T47D (cell line): ENCODE measurements at regions not wholly inside any gene's neighbourhood (a gene's known extent, or its start where the extent isn't known, plus 50 kb on each side); places are given as distances from the start of the nearest gene placed in this dataset.

Experiments used
- DNase-seq, 2 experiments: peaks; one replicate each; pipeline versions ENCODE4 v3.0.0 to v3.0.0-alpha.2; 2011 to 2012; ENCODE audit warnings: low read depth in 1 of 2, low spot score in 1 of 2
- JUND ChIP-seq: IDR thresholded peaks from 2 replicates; pipeline ENCODE4 v1.6.1; 2012; ENCODE audit warnings: low read depth
- in situ Hi-C: cut with HindIII; loops from 2 replicates; pipeline ENCODE4 v1.10.0; 2016; ENCODE audit warnings: low sequenced_read_pairs, low pct_unique_long_range_greater_than_20kb

- in situ Hi-C loops, result no loop called here
- no peak for TF ChIP-seq JUND
- no peak for DNase-seq
Observed at GRCh38 chr4:81621490-81621889, 149.8 kb upstream of the RASGEF1B start.

- DNase-seq, result no peak
- in situ Hi-C loops, result no loop called here
- TF ChIP-seq JUND, result no peak
Observed at GRCh38 chr4:81620442-81620841, 148.7 kb upstream of the RASGEF1B start.

- TF ChIP-seq JUND, result no peak
- in situ Hi-C loops, result no loop called here
- no peak for DNase-seq
Observed at GRCh38 chr4:81617545-81617944, 145.8 kb upstream of the RASGEF1B start.

DNA sequence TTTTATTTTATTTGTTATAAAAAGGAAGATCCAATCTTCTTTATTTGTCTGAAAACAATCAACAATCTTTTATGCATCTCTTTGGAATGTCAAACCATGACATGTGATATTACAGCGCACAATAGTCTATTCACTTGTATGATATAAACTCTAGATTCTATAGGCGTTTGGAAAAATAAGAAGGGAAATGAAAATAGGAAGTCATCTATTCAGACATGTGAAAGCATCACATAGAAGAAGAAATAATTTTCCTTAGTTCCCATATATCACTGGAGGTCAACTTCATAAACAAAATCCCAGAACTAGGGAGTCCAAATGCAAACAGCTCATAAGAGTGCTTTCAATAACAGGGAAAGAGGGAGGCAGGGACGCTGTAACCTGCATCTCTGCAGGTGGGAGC is 139.5 kb upstream of the RASGEF1B start:
- no peak for DNase-seq
- in situ Hi-C loops, result no loop called here
- TF ChIP-seq JUND, result no peak

GRCh38 chr4:81609844-81610243 is 138.1 kb upstream of the RASGEF1B start:
- no peak for DNase-seq
- TF ChIP-seq JUND, result no peak
- in situ Hi-C loops, result no loop called here

GRCh38 chr4:81607950-81608349 is 136.2 kb upstream of the RASGEF1B start:
- no peak for TF ChIP-seq JUND
- in situ Hi-C loops, result no loop called here
- no peak for DNase-seq

DNA sequence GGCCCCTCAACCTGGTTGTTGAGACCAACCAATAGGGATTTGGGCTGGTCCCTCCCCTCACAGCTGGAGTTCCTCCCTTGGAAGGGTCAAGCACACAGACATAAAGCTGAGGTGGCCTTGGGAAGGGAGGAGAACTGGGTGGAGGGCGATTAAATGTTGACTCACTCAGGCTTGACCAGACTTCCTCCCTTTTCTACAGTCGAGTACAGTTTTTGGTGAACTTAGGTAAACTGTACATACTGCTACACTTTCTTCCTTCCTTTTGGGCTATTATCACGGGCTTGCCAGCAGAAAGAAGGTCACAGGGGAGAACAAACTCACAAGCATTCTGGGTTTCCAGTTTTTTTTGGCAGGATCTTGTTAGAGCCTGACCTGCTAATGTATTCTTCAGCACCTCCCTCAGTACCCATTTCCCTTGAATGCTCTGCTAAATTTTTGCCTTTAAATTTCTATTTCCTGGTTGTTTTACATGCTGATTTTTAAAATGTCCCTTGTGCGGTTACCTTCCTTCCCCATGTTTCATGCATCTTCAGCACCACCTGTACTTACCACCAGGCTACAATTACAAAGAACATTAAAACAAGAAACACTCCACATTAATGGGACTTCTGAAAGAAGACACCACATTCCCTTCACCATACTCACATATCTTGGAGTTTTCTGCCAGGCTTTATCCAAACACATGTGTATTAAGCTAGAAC is 135.2 kb upstream of the RASGEF1B start:
- no peak for TF ChIP-seq JUND
- in situ Hi-C loops, result no loop called here
- no peak for DNase-seq

DNA sequence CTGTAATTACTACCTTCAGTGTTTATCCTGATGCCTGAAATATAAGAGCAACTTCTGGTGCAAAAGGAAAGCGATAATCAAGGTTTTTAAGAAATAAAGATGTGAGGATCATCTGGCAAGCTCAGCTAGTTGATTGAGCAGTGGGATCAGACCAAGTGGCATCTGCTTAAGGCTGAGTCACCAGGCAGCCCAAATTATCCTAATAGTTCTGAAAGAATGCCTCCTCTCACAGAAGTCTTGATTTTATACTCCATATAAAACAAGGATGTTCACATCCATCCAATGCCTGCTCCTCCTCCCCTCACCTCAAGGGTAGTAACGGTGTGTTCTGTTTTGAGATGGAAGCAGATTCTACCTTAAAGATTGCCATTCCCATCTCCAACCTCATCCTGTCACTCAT is 134.5 kb upstream of the RASGEF1B start:
- in situ Hi-C loops, result no loop called here
- no peak for DNase-seq
- TF ChIP-seq JUND, result no peak

DNA sequence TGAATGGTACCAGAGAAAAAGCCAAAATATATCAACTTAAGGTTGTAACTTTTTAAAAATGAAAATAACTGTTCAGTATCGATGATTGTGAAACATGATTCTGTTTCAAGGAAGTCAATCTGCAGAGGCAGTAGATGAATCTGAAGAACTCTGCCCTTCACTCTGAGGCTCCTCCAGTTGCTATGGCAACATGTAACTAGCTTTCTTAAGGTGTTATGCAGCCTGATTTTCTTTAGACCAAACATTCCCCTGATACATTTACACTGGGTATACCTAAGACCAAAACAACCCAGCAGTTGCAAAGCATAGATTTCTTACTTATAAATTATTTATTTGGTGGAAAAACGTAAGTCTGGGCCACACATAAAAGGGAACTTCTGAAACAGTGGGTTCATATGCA is 133.6 kb upstream of the RASGEF1B start:
- TF ChIP-seq JUND, result no peak
- DNase-seq, result no peak
- in situ Hi-C loops, result no loop called here

GRCh38 chr4:81604683-81605218 is 133.0 kb upstream of the RASGEF1B start:
- no peak for DNase-seq
- TF ChIP-seq JUND, result no peak
- in situ Hi-C loops, result no loop called here

DNA sequence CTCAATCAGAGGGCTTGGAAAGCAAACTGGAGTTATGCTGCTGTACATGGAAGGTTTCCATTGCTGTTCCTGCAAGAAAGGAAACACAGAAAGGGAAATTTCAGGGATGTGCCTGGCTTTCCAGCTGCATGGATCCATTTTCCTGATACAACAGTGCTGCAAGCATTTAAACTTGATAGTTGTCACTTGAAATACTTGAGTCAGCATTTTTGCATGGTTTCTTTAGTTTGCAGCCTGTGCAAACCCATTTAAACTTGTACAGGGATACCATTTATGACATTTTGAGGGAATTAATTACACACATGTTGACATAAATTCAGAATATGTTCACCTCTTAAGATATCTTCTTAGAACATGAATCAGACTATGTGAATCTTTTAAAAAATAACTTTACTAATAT is 131.1 kb upstream of the RASGEF1B start:
- no peak for DNase-seq
- in situ Hi-C loops, result no loop called here
- no peak for TF ChIP-seq JUND

- no peak for TF ChIP-seq JUND
- in situ Hi-C loops, result no loop called here
- peak in 1 of 2 experiments; percentile 33 for DNase-seq
Observed at GRCh38 chr4:81601358-81601694, 129.6 kb upstream of the RASGEF1B start.

- no peak for TF ChIP-seq JUND
- DNase-seq, result no peak
- in situ Hi-C loops, result no loop called here
Observed at GRCh38 chr4:81600520-81601357, 129.0 kb upstream of the RASGEF1B start.
